HG03060 (cell line): ENCODE measurements at regions not wholly inside any gene's neighbourhood (a gene's known extent, or its start where the extent isn't known, plus 50 kb on each side); places are given as distances from the start of the nearest gene placed in this dataset.

Experiments
- ATAC-seq: cut with Tn5 transposase; IDR thresholded peaks from one replicate; pipeline ENCODE4 v1.9.1; 2021; ENCODE audit warnings: low read depth, moderate number of reproducible peaks; ENCODE audit not compliant: unreplicated experiment

- ATAC-seq: no peak
Measured at GRCh38 chr10:44435196-44435595, 50.3 kb upstream of the CXCL12 start.

DNA sequence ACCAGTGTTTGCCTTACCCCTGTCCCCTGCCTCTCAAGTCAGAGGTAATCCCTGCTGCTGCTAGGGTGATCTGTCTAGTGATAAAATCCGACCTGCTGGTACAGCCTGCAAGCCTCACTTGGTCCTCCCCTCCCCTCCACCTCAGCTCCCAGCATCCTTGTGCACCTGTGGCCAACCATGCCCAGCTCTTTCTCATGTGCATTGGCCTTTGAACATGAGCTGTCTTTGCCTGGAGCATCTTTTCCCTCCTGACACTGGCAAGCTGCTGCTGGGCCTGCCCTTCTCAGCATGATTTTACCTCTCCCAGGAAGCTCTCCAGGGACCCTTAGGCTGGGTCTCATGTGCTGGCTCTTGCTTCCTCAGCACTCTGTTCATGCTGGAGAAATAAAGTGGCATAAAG, 51.3 kb upstream of the CXCL12 start:
- no peak for ATAC-seq

DNA sequence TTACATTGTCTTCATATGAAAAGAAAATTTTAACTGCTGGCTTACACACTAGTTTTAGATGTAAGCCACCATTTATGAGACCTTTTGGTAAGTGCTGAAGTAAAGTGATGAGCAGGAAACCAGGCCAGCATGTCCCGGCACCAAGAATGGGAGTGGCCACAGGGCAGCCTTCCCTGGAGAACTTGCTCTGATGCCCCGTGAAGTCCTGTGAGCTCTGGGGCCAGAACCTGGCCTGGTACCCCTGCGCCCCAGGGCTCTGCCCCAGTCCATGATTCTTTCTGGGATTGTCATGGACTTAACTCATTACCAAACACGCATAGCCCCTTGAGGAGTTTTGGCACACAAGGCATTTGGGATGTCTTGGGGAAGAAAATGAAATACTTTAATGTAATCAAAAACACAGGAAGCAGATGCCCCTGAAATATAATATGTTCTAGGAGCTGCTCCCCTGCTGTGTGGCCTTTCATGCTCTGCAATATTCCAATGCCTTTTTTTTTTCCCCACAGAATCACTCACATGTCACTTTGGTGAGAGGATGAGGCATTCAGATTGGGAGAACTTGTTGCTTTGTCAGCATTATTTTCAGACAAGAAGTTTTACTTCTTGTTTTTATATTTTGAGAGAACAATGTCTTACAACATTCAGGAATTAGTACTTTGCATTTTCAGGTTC, 53.1 kb upstream of the CXCL12 start:
- no peak for ATAC-seq

- ATAC-seq: no peak
Measured at GRCh38 chr10:44439239-44439957, 54.5 kb upstream of the CXCL12 start.

DNA sequence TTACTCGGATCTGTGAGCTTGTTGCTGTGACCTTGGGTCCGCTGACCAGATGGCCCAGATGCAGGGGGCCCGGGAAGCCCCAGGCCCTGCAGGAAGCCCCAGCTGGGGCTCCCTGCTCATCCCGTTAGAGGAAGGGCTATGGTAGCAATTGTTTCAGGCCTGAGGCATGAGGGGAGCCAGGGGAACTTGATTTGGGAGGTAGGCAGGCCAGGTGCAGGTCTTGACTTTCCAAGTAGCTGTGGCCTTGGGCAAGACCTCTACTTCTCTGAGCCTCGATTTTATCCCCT, 55.0 kb upstream of the CXCL12 start:
- ATAC-seq: no peak

- no peak for ATAC-seq
Measured at GRCh38 chr10:44457259-44457658, 72.4 kb upstream of the CXCL12 start.

GRCh38 chr10:44458671-44459413, 73.9 kb upstream of the CXCL12 start:
- no peak for ATAC-seq

DNA sequence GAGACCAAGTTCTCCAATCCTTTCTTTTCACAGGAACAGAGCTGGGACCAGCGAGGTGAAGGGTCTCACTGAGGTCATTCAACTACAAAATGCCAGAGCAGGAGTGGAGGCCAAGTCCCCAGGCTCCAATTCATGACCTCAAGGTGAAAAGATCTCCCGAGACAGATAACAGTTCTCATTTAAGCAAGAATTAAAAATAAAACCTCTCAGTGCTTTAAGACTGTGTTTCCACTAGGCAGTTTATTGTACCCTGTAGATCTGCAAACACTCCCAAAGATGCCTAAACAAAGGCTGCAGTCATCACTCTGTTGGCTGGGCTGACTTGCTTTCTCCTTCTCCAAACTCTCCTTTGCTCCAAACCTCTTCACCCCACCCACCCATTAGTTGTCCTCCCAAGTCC, 74.8 kb upstream of the CXCL12 start:
- no peak for ATAC-seq

DNA sequence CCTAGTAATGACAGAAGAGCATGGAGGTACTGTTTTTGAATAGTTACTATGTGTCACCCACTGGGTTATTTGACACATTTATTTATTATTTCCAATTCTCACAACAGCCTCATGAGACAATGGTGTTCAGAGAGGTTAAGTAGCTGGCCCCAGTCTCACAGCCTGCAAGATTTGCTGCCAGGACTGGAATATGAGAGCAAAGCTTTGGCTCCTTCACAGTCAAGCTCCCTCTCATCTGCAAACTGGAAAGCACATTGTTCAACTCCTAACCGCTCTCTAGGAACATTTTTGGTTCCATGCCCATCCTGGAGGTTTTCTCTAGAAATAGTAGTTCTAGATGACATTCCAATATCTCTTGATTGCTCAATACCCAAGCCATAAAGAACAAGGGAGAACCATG, 75.5 kb upstream of the CXCL12 start:
- ATAC-seq: no peak

- no peak for ATAC-seq
Measured at GRCh38 chr10:44462338-44462914, 77.5 kb upstream of the CXCL12 start.

GRCh38 chr10:44463511-44464121, 78.7 kb upstream of the CXCL12 start:
- ATAC-seq: no peak

DNA sequence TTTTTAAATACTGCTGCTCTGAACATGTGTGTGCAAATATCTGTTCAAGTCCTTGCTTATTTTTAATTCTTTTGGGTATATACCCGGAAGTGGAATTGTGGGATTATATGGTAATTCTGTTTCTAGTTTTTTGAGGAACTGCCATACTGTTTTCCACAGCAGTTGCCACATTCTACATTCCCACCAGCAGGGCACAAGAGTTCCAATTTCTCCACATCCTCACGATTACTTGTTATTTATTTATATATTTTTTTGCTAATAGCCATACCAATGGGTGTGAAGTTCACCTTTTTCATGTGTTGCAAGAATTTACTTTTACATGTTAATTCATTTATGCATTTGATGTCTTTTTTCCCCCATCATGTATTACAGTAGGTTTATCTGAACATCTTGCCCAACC, 79.6 kb upstream of the CXCL12 start:
- ATAC-seq: no peak

GRCh38 chr10:44465401-44466115, 80.7 kb upstream of the CXCL12 start:
- ATAC-seq: no peak

GRCh38 chr10:44466236-44466635, 81.3 kb upstream of the CXCL12 start:
- ATAC-seq: no peak

GRCh38 chr10:44467090-44467489, 82.2 kb upstream of the CXCL12 start:
- ATAC-seq: no peak

- ATAC-seq: no peak
Measured at GRCh38 chr10:44467900-44468299, 83.0 kb upstream of the CXCL12 start.

DNA sequence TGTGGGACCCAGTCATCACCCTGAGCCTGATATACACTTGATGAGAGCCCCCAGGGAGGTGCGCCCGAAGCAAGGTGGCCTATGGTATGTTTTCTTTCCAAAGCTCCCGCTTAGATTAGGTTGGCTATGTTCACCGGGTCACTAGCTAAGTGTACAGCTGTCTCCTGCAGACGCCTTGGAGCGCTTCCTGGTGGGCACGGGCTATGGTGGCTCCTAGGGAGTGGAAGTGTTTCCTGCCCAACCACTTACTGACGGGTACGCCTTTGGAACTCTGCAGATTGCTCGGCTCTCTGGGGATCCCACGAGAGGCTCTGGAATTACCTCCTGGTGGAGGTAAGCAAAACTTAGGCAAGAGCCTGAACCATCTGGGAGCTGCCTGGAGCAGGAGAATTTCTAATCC, 83.6 kb upstream of the CXCL12 start:
- ATAC-seq: no peak

DNA sequence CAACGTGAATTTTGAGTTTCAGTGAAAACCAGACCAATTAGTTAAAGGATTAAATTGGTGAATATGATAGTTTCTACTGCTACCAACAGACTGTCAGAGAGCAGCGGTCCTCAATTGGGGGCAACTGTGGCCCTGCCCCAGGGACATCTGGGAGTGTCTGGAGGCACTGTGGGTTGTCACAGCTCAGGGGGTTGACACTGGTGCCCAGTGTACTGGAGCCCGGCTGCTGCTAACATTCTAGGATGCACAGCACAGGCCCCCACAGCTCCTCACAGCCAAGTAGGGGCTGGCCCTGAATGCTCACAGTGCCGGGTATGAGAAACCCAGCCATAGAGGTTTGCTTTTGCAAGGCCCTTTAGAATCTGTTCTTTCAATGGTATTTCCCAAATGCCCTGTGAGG, 84.1 kb upstream of the CXCL12 start:
- no peak for ATAC-seq

DNA sequence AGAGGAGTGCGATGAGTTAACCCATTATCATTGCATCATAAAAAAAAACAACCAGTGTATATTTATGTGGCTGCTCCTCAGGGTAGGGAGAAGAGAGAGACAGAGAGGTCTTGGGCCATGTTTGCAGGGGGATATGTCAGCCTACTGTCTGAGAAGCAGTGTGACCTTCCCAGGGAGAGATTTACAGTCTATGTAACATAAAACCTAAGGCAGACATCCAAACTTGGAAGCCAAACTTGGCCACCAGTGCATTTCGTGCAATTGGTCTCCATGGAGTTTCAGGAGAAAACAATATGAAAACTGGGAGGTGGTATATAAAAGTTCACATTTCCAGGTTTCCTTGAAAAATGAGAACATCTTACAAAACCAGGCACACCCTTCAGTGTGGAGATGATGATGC, 85.9 kb upstream of the CXCL12 start:
- no peak for ATAC-seq

DNA sequence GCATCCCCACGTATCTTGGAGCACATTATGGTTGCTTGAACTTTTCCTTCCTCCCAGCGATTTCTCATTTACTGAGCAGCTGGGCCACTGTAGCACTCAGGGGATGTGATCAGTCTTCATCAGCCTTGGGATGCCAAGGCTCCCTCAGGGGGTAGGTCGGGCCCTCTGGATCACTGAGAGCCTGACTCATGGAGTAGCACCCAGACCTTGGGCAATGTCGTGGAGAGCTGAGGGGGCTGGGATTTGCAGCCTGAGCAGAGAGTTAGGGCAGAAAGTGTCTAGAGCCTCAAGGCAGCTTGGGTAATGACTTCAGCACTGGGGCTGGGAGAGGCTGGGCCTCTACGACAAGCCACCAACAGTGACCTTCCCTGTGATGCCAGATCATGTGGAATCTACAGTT, 86.5 kb upstream of the CXCL12 start:
- no peak for ATAC-seq

DNA sequence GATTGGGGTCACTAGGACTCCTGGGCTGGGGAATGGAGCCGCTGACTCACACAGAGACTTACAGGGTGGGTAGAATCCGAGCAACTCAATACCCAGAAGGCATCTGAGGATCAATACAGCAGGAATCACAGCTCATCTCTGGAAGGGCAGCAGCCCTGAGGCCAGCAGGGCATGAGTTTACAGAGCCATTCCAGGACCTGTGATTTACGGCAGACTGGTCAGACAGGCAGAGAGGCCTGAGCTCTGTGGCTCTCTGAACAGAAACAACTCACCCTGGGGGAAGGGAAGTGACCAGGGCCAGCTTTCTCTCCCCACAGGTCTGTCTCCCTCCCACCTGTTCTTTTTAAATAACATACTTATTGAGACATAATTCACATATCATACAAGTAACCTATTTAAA, 88.2 kb upstream of the CXCL12 start:
- no peak for ATAC-seq
